Neural crest cell (in vitro differentiated cells): ENCODE measurements at regions not wholly inside any gene's neighbourhood (a gene's known extent, or its start where the extent isn't known, plus 50 kb on each side); places are given as distances from the start of the nearest gene placed in this dataset.

Source experiments
- DNase-seq: peaks from one replicate; pipeline ENCODE4 v3.0.0; 2021; ENCODE audit warnings: low read depth, mixed read lengths, low spot score
- H3K27ac Mint-ChIP-seq: one replicate; pipeline ENCODE4 v1.8.0; 2021; ENCODE audit warnings: mild to moderate bottlenecking, mixed read lengths; ENCODE audit not compliant: unreplicated experiment
- H3K27me3 Mint-ChIP-seq: 2 replicates; pipeline ENCODE4 v1.8.0; 2021; ENCODE audit warnings: low read depth, mild to moderate bottlenecking, mixed read lengths
- H3K36me3 Mint-ChIP-seq: 2 replicates; pipeline ENCODE4 v1.8.0; 2021; ENCODE audit warnings: low read depth, mild to moderate bottlenecking, mixed read lengths
- H3K4me1 Mint-ChIP-seq: 2 replicates; pipeline ENCODE4 v1.8.0; 2021; ENCODE audit warnings: mixed read lengths
- H3K4me3 Mint-ChIP-seq: one replicate; pipeline ENCODE4 v1.8.0; 2021; ENCODE audit warnings: mild to moderate bottlenecking, mixed read lengths
- H3K9me3 Mint-ChIP-seq: 2 replicates; pipeline ENCODE4 v1.8.0; 2021; ENCODE audit warnings: mixed read lengths
- TF ChIP-seq, protein P1 (sequence below): fragments of 200-600 bp; sonication (generic); conservative IDR thresholded peaks from 2 replicates; pipeline ENCODE4 v1.5.0; 2021; ENCODE audit warnings: antibody characterized with exemption, mild to moderate bottlenecking

DNA sequence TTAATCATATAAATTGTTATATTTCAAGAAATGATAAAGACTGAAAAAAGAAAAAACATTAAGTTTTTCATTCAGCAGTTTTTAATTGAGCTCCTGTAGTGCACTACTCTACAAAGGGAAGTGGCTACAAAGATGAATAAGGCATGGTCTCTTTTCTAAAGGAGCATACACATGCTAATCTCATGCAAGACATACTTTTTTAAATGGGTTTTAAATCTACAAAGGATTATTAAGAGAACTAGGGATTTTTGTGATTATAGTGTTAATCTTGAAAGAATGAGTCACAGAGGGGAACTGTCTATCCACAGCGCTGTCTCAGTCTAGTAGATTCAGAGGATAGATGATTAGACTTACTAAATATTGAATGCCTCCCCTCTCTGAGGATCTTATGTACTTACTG is 1722.2 kb downstream of the RPA4 start:
- Mint-ChIP-seq H3K36me3 (peaks cover 18% of the 10 kb centered on the region), H3K27ac (no peak overlapping the region), H3K27me3 (no peaks in the 10 kb centered on the region), H3K9me3 (peaks cover 2% of the 10 kb centered on the region), H3K4me3 (no peak overlapping the region), H3K4me1 (peaks cover 22% of the 10 kb centered on the region)
- no peak for DNase-seq
- TF ChIP-seq, protein P1, sequence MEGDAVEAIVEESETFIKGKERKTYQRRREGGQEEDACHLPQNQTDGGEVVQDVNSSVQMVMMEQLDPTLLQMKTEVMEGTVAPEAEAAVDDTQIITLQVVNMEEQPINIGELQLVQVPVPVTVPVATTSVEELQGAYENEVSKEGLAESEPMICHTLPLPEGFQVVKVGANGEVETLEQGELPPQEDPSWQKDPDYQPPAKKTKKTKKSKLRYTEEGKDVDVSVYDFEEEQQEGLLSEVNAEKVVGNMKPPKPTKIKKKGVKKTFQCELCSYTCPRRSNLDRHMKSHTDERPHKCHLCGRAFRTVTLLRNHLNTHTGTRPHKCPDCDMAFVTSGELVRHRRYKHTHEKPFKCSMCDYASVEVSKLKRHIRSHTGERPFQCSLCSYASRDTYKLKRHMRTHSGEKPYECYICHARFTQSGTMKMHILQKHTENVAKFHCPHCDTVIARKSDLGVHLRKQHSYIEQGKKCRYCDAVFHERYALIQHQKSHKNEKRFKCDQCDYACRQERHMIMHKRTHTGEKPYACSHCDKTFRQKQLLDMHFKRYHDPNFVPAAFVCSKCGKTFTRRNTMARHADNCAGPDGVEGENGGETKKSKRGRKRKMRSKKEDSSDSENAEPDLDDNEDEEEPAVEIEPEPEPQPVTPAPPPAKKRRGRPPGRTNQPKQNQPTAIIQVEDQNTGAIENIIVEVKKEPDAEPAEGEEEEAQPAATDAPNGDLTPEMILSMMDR, result no peak

DNA sequence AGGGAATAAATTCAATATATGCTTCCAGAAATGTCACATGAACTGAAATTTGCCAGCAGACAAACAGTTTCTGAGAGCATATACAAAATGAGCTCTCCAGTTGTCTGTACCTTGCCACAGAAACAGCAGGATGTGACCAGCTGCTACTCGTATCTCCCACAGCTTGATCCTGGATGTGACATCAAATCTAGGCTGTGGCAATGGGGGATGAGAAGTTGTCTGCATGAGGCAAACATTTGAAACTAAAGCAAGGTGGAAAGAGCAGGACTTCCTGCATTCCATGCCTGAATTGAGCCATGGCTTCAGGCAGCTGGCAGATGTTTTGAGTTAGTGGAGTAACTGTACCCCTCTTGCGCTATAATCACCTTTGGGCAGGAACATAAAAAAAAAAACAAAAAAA is 1724.0 kb downstream of the RPA4 start:
- DNase-seq, result no peak
- peaks cover 12% of the 10 kb centered on the region for H3K36me3 Mint-ChIP-seq
- no peak overlapping the region for H3K27ac Mint-ChIP-seq
- H3K27me3 Mint-ChIP-seq, result no peaks in the 10 kb centered on the region
- no peak overlapping the region for H3K4me3 Mint-ChIP-seq
- peaks cover 25% of the 10 kb centered on the region for H3K4me1 Mint-ChIP-seq
- H3K9me3 Mint-ChIP-seq, result no peaks in the 10 kb centered on the region
- TF ChIP-seq, protein P1, result no peak

DNA sequence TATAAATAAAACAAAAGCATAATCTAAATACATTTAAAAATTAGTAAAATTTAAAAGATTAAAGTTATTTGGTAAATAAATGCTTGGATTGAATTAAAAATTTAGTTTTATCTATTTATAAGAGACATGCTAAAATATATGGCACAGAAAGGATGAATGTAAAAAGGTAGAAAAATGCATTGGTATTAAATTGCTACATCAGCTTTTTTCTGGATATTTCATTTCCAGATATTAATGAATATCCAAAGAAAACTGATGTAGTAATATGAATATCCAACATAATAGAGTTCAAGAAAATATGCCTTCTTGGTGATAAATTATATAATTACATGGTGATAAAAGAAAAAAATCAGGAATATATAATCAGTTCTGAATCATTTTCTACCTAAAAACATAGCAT is 1743.9 kb downstream of the RPA4 start:
- DNase-seq, result no peak
- TF ChIP-seq, protein P1, result no peak
- peaks cover 56% of the 10 kb centered on the region for H3K36me3 Mint-ChIP-seq
- H3K9me3 Mint-ChIP-seq, result peaks cover 9% of the 10 kb centered on the region
- no peak overlapping the region for H3K4me3 Mint-ChIP-seq
- H3K27me3 Mint-ChIP-seq, result no peaks in the 10 kb centered on the region
- no peak overlapping the region for H3K27ac Mint-ChIP-seq
- H3K4me1 Mint-ChIP-seq, result no peaks in the 10 kb centered on the region

DNA sequence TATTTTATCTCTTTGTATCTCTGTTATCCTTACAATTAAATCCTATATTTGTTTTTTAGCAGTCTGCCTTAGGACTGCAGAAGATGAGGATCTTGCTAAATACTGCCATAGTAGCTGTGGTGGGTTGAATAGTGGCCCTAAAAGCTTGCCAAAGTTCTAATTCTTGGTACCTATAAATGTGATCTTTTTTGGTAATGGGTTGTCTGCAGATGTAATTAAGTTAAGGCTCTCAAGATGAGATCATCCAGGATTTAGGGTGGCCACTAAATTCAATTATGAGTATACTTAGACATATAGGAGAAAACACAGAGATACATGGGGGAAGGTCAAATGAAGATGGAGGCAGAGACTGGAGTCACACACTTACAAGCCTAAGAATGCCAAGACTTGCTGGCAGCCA is 1753.7 kb downstream of the RPA4 start:
- TF ChIP-seq, protein P1, result no peak
- Mint-ChIP-seq H3K9me3 (peaks cover 29% of the 10 kb centered on the region), H3K27me3 (no peaks in the 10 kb centered on the region), H3K4me3 (no peak overlapping the region), H3K27ac (no peak overlapping the region), H3K36me3 (peaks cover 68% of the 10 kb centered on the region), H3K4me1 (peaks cover under 1% of the 10 kb centered on the region)
- no peak for DNase-seq

DNA sequence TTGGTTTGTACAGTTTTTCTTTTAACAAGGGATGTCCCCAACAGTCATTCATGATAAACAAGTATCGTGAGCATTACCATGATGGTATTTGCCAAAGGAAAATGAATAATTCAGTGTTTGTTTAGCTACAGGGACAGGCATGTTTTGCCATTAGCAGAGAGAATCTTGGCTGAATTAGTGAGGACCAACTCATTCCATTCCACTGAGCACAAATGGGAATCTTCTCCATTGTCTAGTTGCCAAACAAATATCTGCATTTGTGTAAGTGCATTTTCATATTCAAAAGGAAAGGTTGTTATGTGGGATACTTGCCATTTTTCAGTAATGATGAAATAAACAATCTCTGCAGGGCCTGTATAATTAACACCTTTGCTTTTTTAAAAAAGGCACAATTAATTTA is 1762.6 kb downstream of the RPA4 start:
- DNase-seq, result no peak
- Mint-ChIP-seq H3K4me3 (no peak overlapping the region), H3K9me3 (no peaks in the 10 kb centered on the region), H3K27ac (no peak overlapping the region), H3K4me1 (peaks cover 38% of the 10 kb centered on the region), H3K27me3 (no peaks in the 10 kb centered on the region), H3K36me3 (peaks cover 37% of the 10 kb centered on the region)
- TF ChIP-seq, protein P1, result no peak

DNA sequence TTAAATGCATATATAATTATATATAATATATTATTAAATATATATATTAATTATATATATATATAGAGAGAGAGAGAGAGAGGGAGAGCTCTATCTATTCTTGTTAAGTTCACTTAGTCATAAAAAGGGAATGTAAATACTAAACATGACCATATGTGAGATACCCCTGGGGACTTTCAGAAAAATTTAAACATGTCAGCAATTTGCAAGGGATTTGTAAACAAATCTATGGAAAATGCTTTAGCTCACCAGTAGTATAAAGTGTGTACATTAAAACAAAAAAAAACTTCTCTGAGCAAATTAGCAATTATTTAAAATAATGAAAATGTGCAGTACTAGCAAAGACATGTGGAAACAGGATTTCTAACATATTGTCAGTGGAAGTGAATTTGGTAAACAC is 1755.5 kb downstream of the PCDH19 start:
- TF ChIP-seq, protein P1, result no peak
- Mint-ChIP-seq H3K27ac (no peak overlapping the region), H3K4me3 (no peak overlapping the region), H3K4me1 (peaks cover 26% of the 10 kb centered on the region), H3K27me3 (no peaks in the 10 kb centered on the region), H3K36me3 (peaks cover 39% of the 10 kb centered on the region), H3K9me3 (peaks cover 3% of the 10 kb centered on the region)
- DNase-seq, result no peak
